Stimulated activated CD4-positive, alpha-beta T cell treated with anti-CD3 and anti-CD28 coated beads, Interleukin-1b, Interleukin-23, amount 100 ng/mL, for 24 hours (primary cell): ENCODE measurements at regions not wholly inside any gene's neighbourhood (a gene's known extent, or its start where the extent isn't known, plus 50 kb on each side); places are given as distances from the start of the nearest gene placed in this dataset.
"Not testable (repeated sequence)": the region's sequence is repeated elsewhere in the genome, so short reads cannot be mapped to it uniquely, and the experiment has no call there.

Source experiments
- DNase-seq, 4 experiments: peaks; one replicate each; pipeline ENCODE4 v3.0.0-alpha.2; 2020; ENCODE audit warnings: low read depth in 4 of 4, low spot score in 1 of 4

DNA sequence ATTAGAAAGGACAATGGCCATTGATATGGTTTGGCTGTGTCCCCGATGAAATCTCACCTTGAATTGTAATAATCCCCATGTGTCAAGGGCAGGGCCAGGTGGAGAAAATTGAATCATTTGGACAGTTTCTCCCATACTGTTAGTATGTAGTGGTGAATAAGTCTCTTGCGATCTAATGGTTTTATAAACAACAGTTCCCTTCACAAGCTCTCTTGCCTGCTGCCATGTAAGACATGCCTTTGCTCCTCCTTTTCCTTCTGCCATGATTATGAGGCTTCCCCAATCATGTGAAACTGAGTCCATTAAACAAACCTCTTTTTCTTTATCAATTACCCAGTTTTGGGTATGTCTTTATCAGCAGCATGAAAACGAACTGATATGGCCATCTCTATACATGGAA is 302.7 kb downstream of the SFMBT2 start:
- DNase-seq, result no peak

- DNase-seq, result no peak
Observed at GRCh38 chr10:7107285-7107684, 303.5 kb downstream of the SFMBT2 start.

DNA sequence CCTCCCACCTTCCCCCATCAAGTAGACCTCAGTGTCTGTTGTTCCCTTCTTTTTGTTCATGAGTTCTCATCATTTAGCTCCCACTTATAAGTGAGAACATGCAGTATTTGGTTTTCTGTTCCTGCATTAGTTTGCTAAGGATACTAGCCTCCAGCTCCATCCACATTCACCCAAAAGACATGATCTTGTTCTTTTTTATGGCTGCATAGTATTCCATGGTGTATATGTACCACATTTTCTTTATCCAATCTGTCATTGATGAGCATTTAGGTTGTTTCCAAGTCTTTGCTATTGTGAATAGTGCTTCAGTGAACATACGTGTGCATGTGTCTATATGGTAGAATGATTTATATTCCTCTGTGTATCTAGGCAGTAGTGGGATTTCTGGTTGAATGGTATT is 306.5 kb downstream of the SFMBT2 start:
- not testable (repeated sequence) for DNase-seq

GRCh38 chr10:7102557-7103349 is 308.1 kb downstream of the SFMBT2 start:
- no peak for DNase-seq

- no peak for DNase-seq
Observed at GRCh38 chr10:7102084-7102483, 308.8 kb downstream of the SFMBT2 start.

- DNase-seq, result no peak
Observed at GRCh38 chr10:7101451-7101850, 309.4 kb downstream of the SFMBT2 start.

DNA sequence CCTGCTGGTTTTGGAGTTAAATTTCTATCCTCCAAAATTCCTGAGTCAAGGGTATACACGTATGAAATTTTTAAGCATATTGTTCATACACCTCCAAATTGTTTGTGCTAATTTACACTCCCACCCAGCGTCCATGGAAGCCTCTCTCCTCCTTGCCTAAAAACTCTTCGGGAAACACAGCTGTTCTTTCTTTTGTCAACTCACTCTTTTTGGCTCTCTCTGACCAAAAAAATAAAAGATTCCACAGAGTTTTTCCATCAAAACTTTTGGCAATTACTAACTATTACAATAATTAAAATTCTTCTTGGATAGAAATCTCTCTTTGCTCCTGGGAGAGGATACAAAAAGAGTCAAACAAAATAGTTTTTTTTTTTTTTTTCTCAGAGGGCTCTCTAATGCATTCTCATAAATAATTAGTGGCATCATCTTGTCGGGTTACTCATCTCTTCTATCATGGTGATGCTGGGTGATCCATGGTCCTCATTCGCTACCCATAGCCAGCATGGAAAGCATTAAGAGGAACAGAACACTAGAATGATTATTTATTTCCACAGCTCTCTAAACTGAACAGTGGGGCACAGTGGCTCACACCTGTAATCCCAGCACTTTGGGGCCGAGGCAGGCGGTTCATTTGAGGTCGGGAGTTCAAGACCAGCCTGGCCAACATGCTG is 310.7 kb downstream of the SFMBT2 start:
- no peak for DNase-seq

DNA sequence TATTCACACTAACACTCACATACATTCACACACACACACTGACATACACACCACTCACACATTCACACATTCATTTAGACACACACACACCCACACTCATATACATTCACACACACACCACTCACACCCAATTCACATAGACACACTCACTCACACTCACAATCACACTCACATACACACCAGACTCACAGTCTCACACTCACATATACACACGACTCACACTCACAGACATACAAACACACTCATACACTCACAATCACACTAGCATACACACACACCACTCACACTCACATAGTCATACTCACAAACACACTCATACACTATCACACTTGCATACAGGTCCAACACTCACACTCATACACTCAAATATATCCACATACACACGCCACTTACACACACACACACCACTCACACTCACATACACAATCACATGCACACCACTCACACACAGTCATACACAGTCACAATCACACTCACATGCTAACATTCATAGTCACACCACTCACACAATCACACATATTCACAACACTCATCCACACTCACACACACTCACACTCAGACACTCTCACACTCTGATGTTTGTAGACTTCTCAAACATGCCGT is 312.6 kb downstream of the SFMBT2 start:
- no peak for DNase-seq

- DNase-seq, result no peak
Observed at GRCh38 chr10:7094781-7095180, 316.1 kb downstream of the SFMBT2 start.

DNA sequence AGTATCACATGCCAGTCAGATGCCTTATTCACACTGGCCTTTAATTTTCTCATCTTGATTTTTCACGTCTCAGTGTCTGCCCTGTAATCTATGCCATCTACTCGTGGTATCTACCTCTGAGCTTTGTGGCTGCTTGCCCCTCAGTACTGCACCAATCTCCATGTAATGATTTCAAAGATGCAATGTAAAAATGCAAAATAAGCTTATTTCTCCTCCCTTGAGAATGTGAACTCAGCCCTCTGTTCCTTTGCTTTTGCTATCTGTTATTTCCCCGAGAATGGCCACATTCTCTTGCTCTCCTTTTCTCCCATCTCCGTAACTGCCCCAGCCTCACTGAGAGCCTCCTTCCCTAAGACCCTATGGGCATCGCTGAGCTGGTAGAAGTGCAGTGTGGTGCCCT is 317.5 kb downstream of the SFMBT2 start:
- no peak for DNase-seq

DNA sequence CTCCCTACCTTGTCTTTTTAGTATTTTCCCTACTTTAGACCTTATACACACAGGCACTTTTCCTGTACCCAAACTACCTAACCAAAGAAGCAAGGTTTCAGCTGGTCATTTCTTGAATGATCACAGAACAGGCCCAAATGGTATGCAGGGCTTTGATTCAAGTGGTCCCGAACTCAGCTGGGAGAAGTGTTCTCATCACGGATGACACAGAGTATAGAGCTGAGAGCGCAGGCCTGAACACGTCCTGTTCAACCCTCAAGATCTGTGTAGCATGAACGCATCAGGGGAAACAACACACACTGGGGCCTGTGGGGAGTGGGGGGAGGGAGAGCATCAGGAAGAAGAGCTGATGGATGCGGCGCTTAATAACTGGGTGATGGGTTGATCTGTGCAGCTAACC is 318.2 kb downstream of the SFMBT2 start:
- DNase-seq, result no peak

GRCh38 chr10:7090529-7090928 is 320.3 kb downstream of the SFMBT2 start:
- DNase-seq, result no peak

DNA sequence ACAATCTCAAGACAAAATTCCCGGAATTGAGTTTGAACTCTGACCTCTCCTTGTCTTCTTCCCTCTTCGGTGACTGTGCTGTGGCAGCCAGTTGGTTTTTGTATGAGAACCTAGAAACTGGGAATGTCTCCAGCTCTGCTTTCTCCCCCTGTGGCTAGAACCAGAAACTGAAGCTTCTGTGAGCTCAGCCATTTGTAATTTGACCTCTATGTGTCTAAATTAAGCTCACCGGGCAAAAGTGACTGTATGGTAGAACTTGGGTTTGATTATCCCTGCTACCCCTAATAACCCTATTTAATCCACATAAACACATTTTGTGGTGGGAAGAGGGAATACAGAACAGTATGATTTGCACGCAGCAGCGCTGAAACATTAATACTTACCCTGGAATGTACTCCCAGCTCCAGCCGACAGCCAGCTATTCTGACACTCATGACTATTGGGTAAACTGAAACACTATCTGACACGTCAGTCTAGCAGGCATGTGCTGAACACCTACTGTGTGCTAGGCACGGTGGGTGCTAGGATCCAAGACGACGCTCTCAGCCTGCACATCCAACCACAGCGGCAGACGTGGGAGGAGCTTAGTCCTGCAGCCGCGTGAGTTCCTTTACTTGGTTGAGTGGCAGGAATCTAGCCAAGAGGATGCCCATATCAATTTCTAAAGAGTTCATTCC is 324.8 kb downstream of the SFMBT2 start:
- no peak for DNase-seq

GRCh38 chr10:7085147-7085912 is 325.5 kb downstream of the SFMBT2 start:
- no peak for DNase-seq

DNA sequence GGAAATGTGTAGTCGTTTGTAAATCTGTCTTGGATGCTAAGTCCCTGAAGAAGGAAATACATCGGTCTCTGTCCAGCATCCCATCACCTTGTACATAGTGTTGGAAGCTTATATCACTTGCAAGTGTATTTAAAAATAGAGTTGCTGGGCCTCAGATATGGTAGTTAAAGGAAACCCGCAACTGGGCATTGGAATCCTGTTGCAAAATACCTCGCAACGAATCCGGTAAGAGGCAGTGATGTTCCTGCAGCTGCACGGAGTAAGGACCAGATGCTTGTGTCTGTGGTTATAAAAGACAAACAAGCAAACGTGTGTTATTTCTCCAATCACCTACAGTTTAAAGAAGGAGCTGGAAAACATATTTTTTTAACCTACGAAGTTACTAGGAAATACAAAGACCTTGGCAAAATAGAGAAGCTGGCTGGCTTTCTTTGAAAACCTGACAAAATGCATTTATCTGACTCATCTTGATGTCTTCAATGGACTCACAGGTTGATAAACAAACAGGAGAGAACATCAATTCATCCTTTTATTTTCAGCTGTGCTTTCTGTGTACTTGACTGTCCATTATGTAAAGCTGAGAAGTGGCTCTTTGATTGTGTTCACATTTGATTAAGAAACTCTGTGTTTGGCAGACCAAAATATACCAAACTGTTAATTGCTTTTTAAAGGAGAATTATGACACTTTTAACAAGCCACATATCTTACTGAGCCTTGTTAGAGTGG is 326.4 kb downstream of the SFMBT2 start:
- no peak for DNase-seq

DNA sequence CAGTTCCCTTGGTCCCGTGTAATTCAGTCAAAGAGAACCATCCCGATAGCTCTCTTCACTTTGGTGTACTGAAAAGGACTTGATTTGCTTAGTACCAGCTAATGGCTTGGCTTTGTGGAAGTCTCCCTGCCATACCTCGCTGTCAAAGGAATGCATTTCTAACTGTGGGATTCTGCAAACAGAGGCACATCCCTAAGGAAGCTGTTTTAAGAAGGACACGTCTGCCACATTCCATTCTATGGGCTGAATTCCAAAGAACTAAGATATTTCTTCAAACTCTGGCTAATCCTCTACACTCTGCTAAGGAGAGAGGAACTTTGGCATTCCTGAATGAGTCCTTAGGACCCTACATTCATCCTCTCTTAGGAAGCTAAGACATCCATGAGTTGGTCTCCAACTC is 327.9 kb downstream of the SFMBT2 start:
- DNase-seq, result no peak

DNA sequence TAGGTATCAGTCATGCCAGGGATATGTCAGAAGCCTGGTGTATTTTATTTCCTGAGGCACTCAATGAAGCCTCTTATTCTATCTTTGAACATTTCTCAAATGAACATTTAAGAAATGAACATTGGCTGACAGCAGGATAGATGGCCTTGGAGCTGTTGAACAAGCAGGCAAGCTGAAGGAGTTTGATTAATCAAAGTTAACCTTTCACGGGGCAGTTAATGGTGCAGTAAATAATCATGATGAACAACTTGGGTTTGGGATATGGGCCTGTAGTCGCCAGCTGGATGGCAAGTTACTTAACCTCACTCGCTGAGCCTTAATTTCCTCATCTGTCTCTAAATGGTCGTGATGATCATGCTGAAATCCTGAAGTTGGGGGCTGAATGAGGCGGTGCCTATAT is 333.0 kb downstream of the SFMBT2 start:
- DNase-seq, result no peak

- no peak for DNase-seq
Observed at GRCh38 chr10:7075851-7076250, 335.0 kb downstream of the SFMBT2 start.

DNA sequence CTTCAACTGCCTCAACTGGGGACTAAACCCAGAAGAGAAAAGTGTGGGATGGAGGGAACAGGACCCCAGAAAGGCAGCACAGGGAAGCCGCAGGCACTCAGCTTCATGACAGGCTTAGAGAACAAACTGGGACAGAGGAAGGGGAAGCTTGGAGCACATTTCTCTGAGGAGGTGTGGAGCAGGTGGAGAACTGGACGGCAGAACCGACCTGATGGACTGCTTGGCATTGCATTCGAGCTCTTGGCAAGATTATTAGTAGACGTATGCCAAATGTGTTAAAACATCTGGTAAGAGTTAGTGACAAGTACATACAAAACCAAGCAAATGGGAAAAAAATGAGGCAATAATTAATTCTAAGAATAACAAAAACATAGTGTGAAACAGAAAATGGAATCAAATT is 335.7 kb downstream of the SFMBT2 start:
- no peak for DNase-seq

GRCh38 chr10:7071421-7071820 is 339.4 kb downstream of the SFMBT2 start:
- DNase-seq, result no peak
